ENCODE measurements at regions not wholly inside any gene's neighbourhood (a gene's known extent, or its start where the extent isn't known, plus 50 kb on each side); places are given as distances from the start of the nearest gene placed in this dataset.

- TF ChIP-seq CTCF (IDR thresholded peaks at IDR 0.05; ENCODE audit: low read length) (no peak), EZH2 (optimal IDR thresholded peaks at IDR 0.05; ENCODE audit: low read depth, low read length) (no peak), EZH2phosphoT487 (IDR thresholded peaks at IDR 0.05; ENCODE audit: low read length) (no peak)
Measured at GRCh38 chr11:104238916-104239315, 75.0 kb upstream of the PDGFD start.
